Adrenal gland (tissue), 5 donors: ENCODE measurements at regions not wholly inside any gene's neighbourhood (a gene's known extent, or its start where the extent isn't known, plus 50 kb on each side); places are given as distances from the start of the nearest gene placed in this dataset.

ENCODE experiments used
- POLR2A ChIP-seq, 2 donors: fragments of 450-650 bp; IDR thresholded peaks; one replicate each; pipeline ENCODE4 v1.6.1; 2017; ENCODE audit warnings: antibody characterized with exemption in 2 of 2, mild to moderate bottlenecking in 2 of 2, moderate library complexity in 1 of 2
- TF ChIP-seq, protein P1 (sequence below), 6 experiments: fragments of 450-650 bp in 4 of 6; fragments of 200-600 bp in 2 of 6; sonication (generic) in 1 of 6; IDR thresholded peaks; 1 replicate in 5 of 6; 2 replicates in 1 of 6; pipeline versions ENCODE4 v1.5.1 to v1.8.0; 2016 to 2021; ENCODE audit warnings: antibody characterized with exemption in 6 of 6, mild to moderate bottlenecking in 2 of 6, moderate library complexity in 1 of 6
- donor health status: DM: no; HTN: no; CAD: no.

DNA sequence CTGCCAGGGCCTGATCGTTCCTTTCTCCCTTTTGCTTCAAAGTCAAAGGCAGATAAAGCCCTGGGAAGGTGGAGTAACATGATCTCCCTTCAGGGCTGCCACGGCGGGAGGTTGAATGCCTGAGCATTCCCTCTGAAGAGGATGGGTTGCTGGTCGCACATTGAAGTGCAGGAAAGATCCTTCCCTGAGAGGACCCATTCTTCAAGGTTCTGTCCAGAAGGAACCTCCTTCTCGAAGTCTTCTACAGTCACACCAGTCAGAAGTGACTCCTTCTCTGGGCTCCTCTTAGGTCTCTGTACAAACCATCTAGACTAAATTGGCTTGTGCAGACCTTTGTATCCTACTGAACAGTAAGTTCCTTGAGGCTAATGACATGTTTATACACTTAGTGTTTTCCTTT, 192.6 kb upstream of the VGLL2 start:
- TF ChIP-seq, protein P1, sequence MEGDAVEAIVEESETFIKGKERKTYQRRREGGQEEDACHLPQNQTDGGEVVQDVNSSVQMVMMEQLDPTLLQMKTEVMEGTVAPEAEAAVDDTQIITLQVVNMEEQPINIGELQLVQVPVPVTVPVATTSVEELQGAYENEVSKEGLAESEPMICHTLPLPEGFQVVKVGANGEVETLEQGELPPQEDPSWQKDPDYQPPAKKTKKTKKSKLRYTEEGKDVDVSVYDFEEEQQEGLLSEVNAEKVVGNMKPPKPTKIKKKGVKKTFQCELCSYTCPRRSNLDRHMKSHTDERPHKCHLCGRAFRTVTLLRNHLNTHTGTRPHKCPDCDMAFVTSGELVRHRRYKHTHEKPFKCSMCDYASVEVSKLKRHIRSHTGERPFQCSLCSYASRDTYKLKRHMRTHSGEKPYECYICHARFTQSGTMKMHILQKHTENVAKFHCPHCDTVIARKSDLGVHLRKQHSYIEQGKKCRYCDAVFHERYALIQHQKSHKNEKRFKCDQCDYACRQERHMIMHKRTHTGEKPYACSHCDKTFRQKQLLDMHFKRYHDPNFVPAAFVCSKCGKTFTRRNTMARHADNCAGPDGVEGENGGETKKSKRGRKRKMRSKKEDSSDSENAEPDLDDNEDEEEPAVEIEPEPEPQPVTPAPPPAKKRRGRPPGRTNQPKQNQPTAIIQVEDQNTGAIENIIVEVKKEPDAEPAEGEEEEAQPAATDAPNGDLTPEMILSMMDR (IDR thresholded peaks at IDR 0.05), result no peak
- TF ChIP-seq POLR2A (IDR thresholded peaks at IDR 0.05), result no peak
